Activated T-cell treated with anti-CD3 and anti-CD28 coated beads, Interleukin-2, amount 50 U/mL, for 48 hours (primary cell): ENCODE measurements at regions not wholly inside any gene's neighbourhood (a gene's known extent, or its start where the extent isn't known, plus 50 kb on each side); places are given as distances from the start of the nearest gene placed in this dataset.

ENCODE experiments used
- DNase-seq, 2 experiments: peaks; one replicate each; pipeline ENCODE4 v3.0.0-alpha.2; 2020

GRCh38 chr1:5651027-5651410 lies 341.2 kb downstream of the NPHP4 start:
- no peak for DNase-seq

GRCh38 chr1:5650283-5651026 lies 341.8 kb downstream of the NPHP4 start:
- DNase-seq: peak in 1 of 2 experiments; percentile 5

- DNase-seq: peak in 1 of 2 experiments; percentile 0
These were observed 342.4 kb downstream of the NPHP4 start for GRCh38 chr1:5649795-5650194.

GRCh38 chr1:5649166-5649551 lies 343.1 kb downstream of the NPHP4 start:
- DNase-seq: no peak

GRCh38 chr1:5648410-5649165 lies 343.6 kb downstream of the NPHP4 start:
- DNase-seq: no peak

GRCh38 chr1:5647234-5647633 lies 345.0 kb downstream of the NPHP4 start:
- no peak for DNase-seq

- DNase-seq: no peak
These were observed 345.6 kb downstream of the NPHP4 start for GRCh38 chr1:5646486-5647149.

GRCh38 chr1:5645929-5646328 lies 346.3 kb downstream of the NPHP4 start:
- DNase-seq: no peak

- DNase-seq: no peak
These were observed 347.2 kb downstream of the NPHP4 start for GRCh38 chr1:5645135-5645399.

- no peak for DNase-seq
These were observed 347.7 kb downstream of the NPHP4 start for GRCh38 chr1:5644281-5645134.

- DNase-seq: peak; percentile 0 to 2
These were observed 348.7 kb downstream of the NPHP4 start for GRCh38 chr1:5643360-5644107.

- DNase-seq: peak; percentile 9 to 13
These were observed 351.4 kb downstream of the NPHP4 start for GRCh38 chr1:5640845-5641244.

- DNase-seq: no peak
These were observed 353.0 kb downstream of the NPHP4 start for GRCh38 chr1:5639106-5639722.

GRCh38 chr1:5638582-5638981 lies 353.6 kb downstream of the NPHP4 start:
- DNase-seq: no peak

- peak; percentile 24 to 39 for DNase-seq
These were observed 355.1 kb downstream of the NPHP4 start for GRCh38 chr1:5637171-5637570.

- DNase-seq: no peak
These were observed 357.3 kb downstream of the NPHP4 start for GRCh38 chr1:5634893-5635292.

- no peak for DNase-seq
These were observed 359.4 kb downstream of the NPHP4 start for GRCh38 chr1:5632814-5633213.

- no peak for DNase-seq
These were observed 360.0 kb downstream of the NPHP4 start for GRCh38 chr1:5632224-5632623.

GRCh38 chr1:5628416-5628815 lies 363.8 kb downstream of the NPHP4 start:
- no peak for DNase-seq

GRCh38 chr1:5623399-5623798 lies 368.8 kb downstream of the NPHP4 start:
- no peak for DNase-seq

GRCh38 chr1:5622412-5622811 lies 369.8 kb downstream of the NPHP4 start:
- DNase-seq: no peak

GRCh38 chr1:5621692-5622091 lies 370.5 kb downstream of the NPHP4 start:
- no peak for DNase-seq
